Activated CD8-positive, alpha-beta memory T cell treated with anti-CD3 and anti-CD28 coated beads, Interleukin-2, amount 50 U/mL, for 48 hours (primary cell): ENCODE measurements at regions not wholly inside any gene's neighbourhood (a gene's known extent, or its start where the extent isn't known, plus 50 kb on each side); places are given as distances from the start of the nearest gene placed in this dataset.

Experiments
- DNase-seq: peaks from one replicate; pipeline ENCODE4 v3.0.0-alpha.2; 2020

GRCh38 chr6:91317984-91318383, 731.1 kb upstream of the MAP3K7 start:
- no peak for DNase-seq

- no peak for DNase-seq
Measured at GRCh38 chr6:91317247-91317835, 730.5 kb upstream of the MAP3K7 start.

- DNase-seq = no peak
Measured at GRCh38 chr6:91310178-91310577, 723.3 kb upstream of the MAP3K7 start.

GRCh38 chr6:91305755-91306154, 718.9 kb upstream of the MAP3K7 start:
- no peak for DNase-seq

- DNase-seq = no peak
Measured at GRCh38 chr6:91304521-91304920, 717.6 kb upstream of the MAP3K7 start.

GRCh38 chr6:91303326-91303725, 716.5 kb upstream of the MAP3K7 start:
- DNase-seq = no peak

- DNase-seq = no peak
Measured at GRCh38 chr6:91299544-91300491, 712.9 kb upstream of the MAP3K7 start.

- no peak for DNase-seq
Measured at GRCh38 chr6:91298543-91299145, 711.8 kb upstream of the MAP3K7 start.

- no peak for DNase-seq
Measured at GRCh38 chr6:91293395-91293794, 706.5 kb upstream of the MAP3K7 start.

GRCh38 chr6:91291071-91291470, 704.2 kb upstream of the MAP3K7 start:
- DNase-seq = no peak

- DNase-seq = no peak
Measured at GRCh38 chr6:91288741-91289140, 701.9 kb upstream of the MAP3K7 start.

GRCh38 chr6:91281901-91282300, 695.0 kb upstream of the MAP3K7 start:
- no peak for DNase-seq

- DNase-seq = no peak
Measured at GRCh38 chr6:91280494-91280830, 693.6 kb upstream of the MAP3K7 start.

GRCh38 chr6:91279740-91280493, 693.0 kb upstream of the MAP3K7 start:
- no peak for DNase-seq

- no peak for DNase-seq
Measured at GRCh38 chr6:91278416-91278815, 691.5 kb upstream of the MAP3K7 start.

- no peak for DNase-seq
Measured at GRCh38 chr6:91276315-91276714, 689.4 kb upstream of the MAP3K7 start.

- no peak for DNase-seq
Measured at GRCh38 chr6:91273729-91274128, 686.9 kb upstream of the MAP3K7 start.

- no peak for DNase-seq
Measured at GRCh38 chr6:91271807-91272206, 684.9 kb upstream of the MAP3K7 start.

GRCh38 chr6:91268941-91269340, 682.1 kb upstream of the MAP3K7 start:
- DNase-seq = no peak

- DNase-seq = no peak
Measured at GRCh38 chr6:91267246-91267645, 680.4 kb upstream of the MAP3K7 start.

- DNase-seq = no peak
Measured at GRCh38 chr6:91266156-91266555, 679.3 kb upstream of the MAP3K7 start.

- DNase-seq = no peak
Measured at GRCh38 chr6:91243436-91243835, 656.6 kb upstream of the MAP3K7 start.

GRCh38 chr6:91242614-91242949, 655.7 kb upstream of the MAP3K7 start:
- DNase-seq = no peak
